ENCODE measurements at regions not wholly inside any gene's neighbourhood (a gene's known extent, or its start where the extent isn't known, plus 50 kb on each side); places are given as distances from the start of the nearest gene placed in this dataset.

DNA sequence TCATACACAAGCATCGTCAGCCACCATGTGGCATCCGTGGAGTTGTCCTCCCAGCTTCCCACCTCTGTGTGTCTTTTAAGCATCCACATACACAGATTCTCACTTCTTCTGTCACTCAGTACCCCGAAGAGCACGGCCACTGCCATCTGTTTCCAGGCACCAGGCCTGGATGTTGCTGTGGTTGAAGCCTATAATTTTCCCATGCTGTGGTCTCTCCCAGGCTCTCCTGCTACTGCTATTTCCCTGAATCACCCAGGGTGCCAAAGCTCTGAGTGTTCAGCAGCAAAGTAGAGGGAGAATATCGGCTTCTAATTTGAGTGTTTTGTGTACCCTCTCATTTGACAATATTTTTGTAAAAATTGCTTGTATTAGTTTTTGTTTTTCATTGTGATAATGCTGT, 265.7 kb downstream of the DIPK2A start:
- Mint-ChIP-seq H3K4me3 (ENCODE audit: unreplicated experiment) (no peak overlapping the region), H3K36me3 (ENCODE audit: low read depth, unreplicated experiment) (no peaks in the 10 kb centered on the region), H3K9me3 (ENCODE audit: unreplicated experiment) (no peaks in the 10 kb centered on the region), H3K4me1 (ENCODE audit: low read depth, unreplicated experiment) (no peaks in the 10 kb centered on the region), H3K27ac (ENCODE audit: unreplicated experiment) (no peak overlapping the region), H3K27me3 (ENCODE audit: low read depth, unreplicated experiment) (no peaks in the 10 kb centered on the region)
- FAIRE-seq (no peak), DNase-seq (ENCODE audit: low read depth) (no peak)
- H4K20me1 ChIP-seq (ENCODE audit: insufficient read depth, low read length): no peaks in the 10 kb centered on the region
- H3K4me3 ChIP-seq (ENCODE audit: insufficient read depth, low read depth, low read length): no peak overlapping the region
- no peak overlapping the region for H3K4me2 ChIP-seq (ENCODE audit: low read length)
- H3K36me3 ChIP-seq (ENCODE audit: insufficient read depth, low read length): no peaks in the 10 kb centered on the region
- no peaks in the 10 kb centered on the region for H3K9me3 ChIP-seq (ENCODE audit: insufficient read depth, low read depth, low read length)
- no peak for TF ChIP-seq EZH2 (IDR thresholded peaks at IDR 0.05; ENCODE audit: insufficient read depth, low read length)
- no peak for TF ChIP-seq CTCF (IDR thresholded peaks at IDR 0.05; ENCODE audit: insufficient read depth, low read depth, low read length)
- H3K9ac ChIP-seq (ENCODE audit: low read length): no peak overlapping the region
- no peak overlapping the region for H3K27ac ChIP-seq (ENCODE audit: low read depth, low read length)
- H2AFZ ChIP-seq (ENCODE audit: low read depth, low read length): no peak overlapping the region
- H3K27me3 ChIP-seq (ENCODE audit: insufficient read depth, low read length): no peaks in the 10 kb centered on the region
- H3K4me1 ChIP-seq (ENCODE audit: insufficient read depth, low read length): no peaks in the 10 kb centered on the region
- H3K79me2 ChIP-seq (ENCODE audit: insufficient read depth, low read length): no peaks in the 10 kb centered on the region

DNA sequence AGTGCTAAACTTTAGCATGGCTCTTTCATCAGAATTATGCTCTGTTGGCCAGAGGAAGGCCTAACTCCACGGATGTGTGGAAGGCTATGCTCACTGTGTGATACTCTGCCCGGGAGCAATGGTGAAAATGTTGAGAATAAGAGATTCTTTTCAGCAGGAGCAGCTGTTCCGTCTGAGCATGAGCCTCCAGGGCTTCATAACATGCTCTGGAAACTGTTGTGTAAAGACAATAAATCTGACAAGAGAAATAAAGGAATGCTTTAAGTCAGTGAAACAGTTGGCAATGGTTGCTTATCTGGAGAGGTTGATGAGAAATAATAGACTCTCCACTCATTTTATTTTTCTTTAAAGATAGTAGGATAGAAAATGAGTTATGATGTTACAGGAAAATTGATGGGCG, 269.8 kb downstream of the DIPK2A start:
- no peak overlapping the region for H3K27ac Mint-ChIP-seq (ENCODE audit: unreplicated experiment)
- Histone ChIP-seq H3K27me3 (ENCODE audit: insufficient read depth, low read length) (no peaks in the 10 kb centered on the region), H3K4me2 (ENCODE audit: low read length) (no peak overlapping the region), H3K9ac (ENCODE audit: low read length) (no peak overlapping the region), H3K79me2 (ENCODE audit: insufficient read depth, low read length) (no peaks in the 10 kb centered on the region), H3K9me3 (ENCODE audit: insufficient read depth, low read depth, low read length) (no peaks in the 10 kb centered on the region), H3K36me3 (ENCODE audit: insufficient read depth, low read length) (no peaks in the 10 kb centered on the region), H4K20me1 (ENCODE audit: insufficient read depth, low read length) (no peaks in the 10 kb centered on the region), H3K4me3 (ENCODE audit: insufficient read depth, low read depth, low read length) (no peak overlapping the region), H3K4me1 (ENCODE audit: insufficient read depth, low read length) (no peaks in the 10 kb centered on the region), H2AFZ (ENCODE audit: low read depth, low read length) (no peak overlapping the region), H3K27ac (ENCODE audit: low read depth, low read length) (no peak overlapping the region)
- DNase-seq (ENCODE audit: low read depth) (no peak), FAIRE-seq (no peak)
- TF ChIP-seq CTCF (IDR thresholded peaks at IDR 0.05; ENCODE audit: insufficient read depth, low read depth, low read length) (no peak), EZH2 (IDR thresholded peaks at IDR 0.05; ENCODE audit: insufficient read depth, low read length) (no peak)
- H3K9me3 Mint-ChIP-seq (ENCODE audit: unreplicated experiment): no peaks in the 10 kb centered on the region
- no peak overlapping the region for H3K4me3 Mint-ChIP-seq (ENCODE audit: unreplicated experiment)
- H3K36me3 Mint-ChIP-seq (ENCODE audit: low read depth, unreplicated experiment): no peaks in the 10 kb centered on the region
- no peaks in the 10 kb centered on the region for H3K4me1 Mint-ChIP-seq (ENCODE audit: low read depth, unreplicated experiment)
- H3K27me3 Mint-ChIP-seq (ENCODE audit: low read depth, unreplicated experiment): no peaks in the 10 kb centered on the region

DNA sequence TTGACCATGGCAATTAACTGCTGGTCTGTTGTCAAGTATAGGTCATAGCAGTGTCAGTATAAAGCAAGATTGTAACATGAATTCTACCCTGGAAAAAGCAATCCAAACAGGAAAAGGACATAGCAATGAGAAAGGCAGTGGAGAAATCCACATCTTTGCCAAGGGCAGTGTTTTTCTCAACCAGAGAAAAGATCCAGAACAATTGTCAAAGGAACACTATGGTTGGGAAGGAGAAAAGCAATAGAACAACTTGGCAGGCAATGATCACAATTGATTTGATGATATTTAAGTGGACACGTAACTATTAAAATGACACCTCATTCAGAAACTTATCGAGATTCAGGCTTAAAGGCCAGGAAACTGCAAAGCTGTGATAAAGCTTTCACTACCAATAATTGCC, 271.1 kb downstream of the DIPK2A start:
- no peak overlapping the region for H3K27ac ChIP-seq (ENCODE audit: low read depth, low read length)
- Mint-ChIP-seq H3K9me3 (ENCODE audit: unreplicated experiment) (no peaks in the 10 kb centered on the region), H3K27me3 (ENCODE audit: low read depth, unreplicated experiment) (no peaks in the 10 kb centered on the region), H3K4me1 (ENCODE audit: low read depth, unreplicated experiment) (no peaks in the 10 kb centered on the region), H3K36me3 (ENCODE audit: low read depth, unreplicated experiment) (no peaks in the 10 kb centered on the region), H3K4me3 (ENCODE audit: unreplicated experiment) (no peak overlapping the region), H3K27ac (ENCODE audit: unreplicated experiment) (no peak overlapping the region)
- H3K4me3 ChIP-seq (ENCODE audit: insufficient read depth, low read depth, low read length): no peak overlapping the region
- no peaks in the 10 kb centered on the region for H3K79me2 ChIP-seq (ENCODE audit: insufficient read depth, low read length)
- H3K36me3 ChIP-seq (ENCODE audit: insufficient read depth, low read length): no peaks in the 10 kb centered on the region
- H3K4me1 ChIP-seq (ENCODE audit: insufficient read depth, low read length): no peaks in the 10 kb centered on the region
- TF ChIP-seq EZH2 (IDR thresholded peaks at IDR 0.05; ENCODE audit: insufficient read depth, low read length) (no peak), CTCF (IDR thresholded peaks at IDR 0.05; ENCODE audit: insufficient read depth, low read depth, low read length) (no peak)
- H2AFZ ChIP-seq (ENCODE audit: low read depth, low read length): no peak overlapping the region
- no peaks in the 10 kb centered on the region for H4K20me1 ChIP-seq (ENCODE audit: insufficient read depth, low read length)
- DNase-seq (ENCODE audit: low read depth) (no peak), FAIRE-seq (no peak)
- H3K27me3 ChIP-seq (ENCODE audit: insufficient read depth, low read length): no peaks in the 10 kb centered on the region
- no peak overlapping the region for H3K9ac ChIP-seq (ENCODE audit: low read length)
- H3K9me3 ChIP-seq (ENCODE audit: insufficient read depth, low read depth, low read length): no peaks in the 10 kb centered on the region
- H3K4me2 ChIP-seq (ENCODE audit: low read length): no peak overlapping the region

Data from astrocyte (in vitro differentiated cells and primary cell).